HCT116 (cell line): ENCODE measurements at regions not wholly inside any gene's neighbourhood (a gene's known extent, or its start where the extent isn't known, plus 50 kb on each side); places are given as distances from the start of the nearest gene placed in this dataset.

Experiments
- ATAC-seq: fragments of 200-7000 bp; cut with Tn5 transposase; 2 replicates; pipeline ENCODE4 v1.9.1; 2020; ENCODE audit warnings: mild to moderate bottlenecking, moderate library complexity
- BruUV-seq: library from RNA; stranded (reverse); fragments of 400-500 nt; replicated peaks from 2 replicates; lab custom pipeline; 2021; lab: Mats Ljungman, UMichigan
- CTCF ChIA-PET: fragments of 300-600 bp; sonication (Branson Sonifier 250); formaldehyde crosslinking; loops from one replicate; lab custom pipeline; 2021; ENCODE audit warnings: antibody characterized with exemption; lab: Charles Lee
- POLR2A ChIA-PET: fragments of 300-600, 350-600 bp; sonication (Branson Sonifier 250); formaldehyde crosslinking; loops from one replicate; lab custom pipeline; 2021; ENCODE audit warnings: antibody characterized with exemption; lab: Charles Lee
- RAD21 ChIA-PET, 2 experiments: fragments of 300-600 bp; sonication (Branson Sonifier 250); formaldehyde crosslinking; loops; one replicate each; lab custom pipeline; 2023; ENCODE audit warnings: low total read pairs in 2 of 2; ENCODE audit not compliant: uncharacterized antibody in 2 of 2, unreplicated experiment in 2 of 2, low non-redundant PET in 1 of 2; lab: Charles Lee
- DNase-seq: peaks from one replicate; pipeline ENCODE4 v3.0.0-alpha.2; 2010; ENCODE audit warnings: low read depth, low spot score
- H2AFZ ChIP-seq: fragments of 200-600 bp; shearing (Covaris generic), sonication (generic); 2 replicates; pipeline ENCODE4 v1.6.1; 2017; ENCODE audit warnings: low read depth, mixed run types, mixed read lengths, antibody characterized with exemption, low read length; ENCODE audit not compliant: poor library complexity, severe bottlenecking
- H3K27ac ChIP-seq: 2 replicates; pipeline ENCODE4 v1.5.1; 2012; ENCODE audit warnings: low read depth, low read length
- H3K27me3 ChIP-seq: fragments of 200-600 bp; sonication (generic); 2 replicates; pipeline ENCODE4 v1.6.1; 2016; ENCODE audit warnings: mixed run types, low read length, mixed read lengths; ENCODE audit not compliant: insufficient read depth
- H3K36me3 ChIP-seq, 2 experiments: fragments of 200-500 bp in 1 of 2; fragments of 200-600 bp in 1 of 2; sonication (Bioruptor generic) in 1 of 2; sonication (generic) in 1 of 2; 2 replicates each; pipeline versions ENCODE4 v1.5.1 to v1.6.1; 2014 to 2016; ENCODE audit warnings: low read length in 2 of 2, inconsistent platforms in 1 of 2, mixed read lengths in 1 of 2, mixed run types in 1 of 2; ENCODE audit not compliant: insufficient read depth in 2 of 2, control insufficient read depth in 1 of 2
- H3K4me1 ChIP-seq, 2 experiments: fragments of 200-600 bp in 1 of 2; sonication (generic) in 1 of 2; 2 replicates each; pipeline versions ENCODE4 v1.5.1 to v1.6.1; 2012 to 2017; ENCODE audit warnings: low read length in 2 of 2, inconsistent platforms in 1 of 2, mild to moderate bottlenecking in 1 of 2, mixed read lengths in 1 of 2, mixed run types in 1 of 2, moderate library complexity in 1 of 2; ENCODE audit not compliant: insufficient read depth in 2 of 2, control insufficient read depth in 1 of 2
- H3K4me2 ChIP-seq: fragments of 200-600 bp; sonication (generic); 2 replicates; pipeline ENCODE4 v1.6.1; 2017; ENCODE audit warnings: mixed run types, low read length, mixed read lengths
- H3K4me3 ChIP-seq, 2 experiments: fragments of 200-600 bp in 1 of 2; sonication (generic) in 1 of 2; replicated peaks in 1 of 2; 2 replicates each; pipeline ENCODE4 v1.5.1; 2011 to 2016; ENCODE audit warnings: low read length in 2 of 2, control low read depth in 1 of 2, low read depth in 1 of 2, mild to moderate bottlenecking in 1 of 2, mixed read lengths in 1 of 2, mixed run types in 1 of 2
- H3K79me2 ChIP-seq: fragments of 200-600 bp; sonication (generic); 2 replicates; pipeline ENCODE4 v1.6.1; 2017; ENCODE audit warnings: mild to moderate bottlenecking, mixed run types, low read length, moderate library complexity, mixed read lengths; ENCODE audit not compliant: insufficient read depth
- H3K9ac ChIP-seq: fragments of 200-600 bp; sonication (generic); 2 replicates; pipeline ENCODE4 v1.6.1; 2016; ENCODE audit warnings: low read length, mixed read lengths
- H3K9me2 ChIP-seq: fragments of 200-600 bp; sonication (generic), shearing (Covaris generic); 2 replicates; pipeline ENCODE4 v1.6.1; 2017; ENCODE audit warnings: mixed run types, mild to moderate bottlenecking, moderate library complexity; ENCODE audit not compliant: insufficient read depth
- H3K9me3 ChIP-seq, 2 experiments: fragments of 200-500 bp in 1 of 2; fragments of 200-600 bp in 1 of 2; sonication (Bioruptor generic) in 1 of 2; sonication (generic) in 1 of 2; 2 replicates each; pipeline ENCODE4 v1.6.1; 2014 to 2017; ENCODE audit warnings: low read length in 2 of 2, mixed read lengths in 2 of 2, inconsistent platforms in 1 of 2, low read depth in 1 of 2, mild to moderate bottlenecking in 1 of 2, mixed run types in 1 of 2, moderate library complexity in 1 of 2; ENCODE audit not compliant: control insufficient read depth in 1 of 2, insufficient read depth in 1 of 2
- H4K20me1 ChIP-seq: fragments of 200-600 bp; sonication (generic), shearing (Covaris generic); 2 replicates; pipeline ENCODE4 v1.6.1; 2017; ENCODE audit warnings: mixed run types, mild to moderate bottlenecking, moderate library complexity; ENCODE audit not compliant: insufficient read depth
- ATF3 ChIP-seq: IDR thresholded peaks from 2 replicates; pipeline ENCODE4 v1.6.1; 2012
- EGR1 ChIP-seq: IDR thresholded peaks from 2 replicates; pipeline ENCODE4 v1.6.1; 2012; ENCODE audit warnings: low read depth
- EZH2phosphoT487 ChIP-seq: fragments of 200-600 bp; IDR thresholded peaks from 2 replicates; pipeline ENCODE4 v1.6.1; 2018; ENCODE audit warnings: antibody characterized with exemption, borderline replicate concordance
- POLR2AphosphoS5 ChIP-seq: IDR thresholded peaks from 2 replicates; pipeline ENCODE4 v1.6.1; 2011; ENCODE audit warnings: mild to moderate bottlenecking, low read depth, low read length, moderate library complexity
- RAD21 ChIP-seq: IDR thresholded peaks from 2 replicates; pipeline ENCODE4 v1.6.1; 2012; ENCODE audit warnings: low read depth, mild to moderate bottlenecking
- REST ChIP-seq: IDR thresholded peaks from 2 replicates; pipeline ENCODE4 v1.6.1; 2012; ENCODE audit warnings: low read depth
- SIN3A ChIP-seq: IDR thresholded peaks from 2 replicates; pipeline ENCODE4 v1.6.1; 2012; ENCODE audit warnings: low read depth
- TCF7L2 ChIP-seq: IDR thresholded peaks from 2 replicates; pipeline ENCODE4 v1.7.0; 2011; ENCODE audit warnings: borderline replicate concordance, inconsistent platforms; ENCODE audit not compliant: insufficient read depth, insufficient read length; ENCODE audit errors: extremely low read depth
- ZFX ChIP-seq: fragments of 450-650 bp; IDR thresholded peaks from 2 replicates; pipeline ENCODE4 v1.6.1; 2017
- ZNF274 ChIP-seq: fragments of 200-500 bp; sonication (Bioruptor generic); IDR thresholded peaks from 2 replicates; pipeline ENCODE4 v1.6.1; 2014; ENCODE audit warnings: mild to moderate bottlenecking, low read depth, low read length, inconsistent platforms
- intact Hi-C: fragments of 100-400 bp; cut with micrococcal nuclease; formaldehyde crosslinking; loops from 2 replicates; pipeline ENCODE4 v1.10.0; 2022

- TF ChIP-seq REST = no peak
- no peak for TF ChIP-seq EGR1
- no peak for TF ChIP-seq ZFX
Measured at GRCh38 chr9:118313965-118314364, 609.8 kb downstream of the TLR4 start (continued).

- Histone ChIP-seq H3K4me3 (no peak overlapping the region), H3K9ac (no peak overlapping the region), H4K20me1 (no peaks in the 10 kb centered on the region), H3K9me3 (peaks cover 0 to 9% of the 10 kb centered on the region in 2 experiments; a peak in 2 of 4 replicates), H2AFZ (no peak overlapping the region), H3K27me3 (no peaks in the 10 kb centered on the region), H3K36me3 (no peaks in the 10 kb centered on the region), H3K9me2 (no peaks in the 10 kb centered on the region), H3K79me2 (no peaks in the 10 kb centered on the region), H3K4me1 (no peaks in the 10 kb centered on the region), H3K27ac (no peak overlapping the region), H3K4me2 (no peak overlapping the region)
- POLR2A ChIA-PET = no interaction called here
- CTCF ChIA-PET = no interaction called here
- BruUV-seq = no TSS peak
- no peak for DNase-seq
- no peak for ATAC-seq
- RAD21 ChIA-PET = no interaction called here
- intact Hi-C loops = no loop called here
- TF ChIP-seq TCF7L2 (no peak), EZH2phosphoT487 (no peak), ZNF274 (no peak), POLR2AphosphoS5 (no peak), SIN3A (no peak), ATF3 (no peak), RAD21 (no peak)
- TF ChIP-seq, all 23 proteins: peak for 0
Measured at GRCh38 chr9:118316831-118317343, 612.7 kb downstream of the TLR4 start.
